ENCODE measurements at regions not wholly inside any gene's neighbourhood (a gene's known extent, or its start where the extent isn't known, plus 50 kb on each side); places are given as distances from the start of the nearest gene placed in this dataset.

DNA sequence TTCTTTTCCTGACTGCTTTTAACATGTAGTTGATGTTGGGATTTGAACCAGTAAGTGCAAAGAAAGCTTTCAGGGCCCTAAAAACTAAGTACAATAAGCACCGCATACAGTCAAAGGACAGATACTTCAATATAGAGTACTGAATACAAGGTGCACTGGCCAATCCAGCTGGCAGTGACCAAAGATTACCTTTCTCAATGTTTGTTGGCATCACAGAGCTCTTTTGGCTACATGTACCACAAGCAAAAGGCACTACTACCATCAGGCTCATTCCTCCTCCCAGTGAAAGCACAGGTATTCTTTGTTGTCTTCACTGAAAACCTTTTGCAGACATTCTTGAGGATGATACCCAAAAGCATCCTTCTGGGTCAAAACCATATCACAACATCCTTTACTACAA lies 65.2 kb upstream of the ZCCHC13 start:
- Histone ChIP-seq H2AK5ac (ENCODE audit: low read depth, low read length) (no peak overlapping the region), H3K9me3 (ENCODE audit: control insufficient read depth, insufficient read depth, low read length) (no peaks in the 10 kb centered on the region), H2BK20ac (ENCODE audit: low read depth, low read length) (no peak overlapping the region), H4K8ac (ENCODE audit: low read depth in 2 of 2, low read length in 2 of 2) (no peak overlapping the region), H3K27me3 (ENCODE audit: control insufficient read depth, insufficient read depth, low read length) (0 out of 2 replicates have a peak, but pooled peaks cover 2% of the 10 kb centered on the region), H3K36me3 (ENCODE audit: control insufficient read depth, insufficient read depth, low read length) (peaks cover 7% of the 10 kb centered on the region), H3K4me2 (ENCODE audit: low read depth, low read length) (no peak overlapping the region), H4K20me1 (ENCODE audit: insufficient read depth, low read length) (peaks cover 3% of the 10 kb centered on the region; the same call in 1 of the 2 replicates), H2AFZ (replicated peaks; ENCODE audit: low read length, poor library complexity) (no peak overlapping the region), H3K9me1 (ENCODE audit: insufficient read depth, low read length) (peaks cover 6% of the 10 kb centered on the region; the same call in 1 of the 2 replicates), H3K27ac (ENCODE audit: insufficient read depth, low read length) (no peak overlapping the region), H2BK120ac (ENCODE audit: low read depth, low read length) (no peak overlapping the region), H3K79me1 (ENCODE audit: low read depth in 1 of 2, low read length in 2 of 2) (peaks cover 13 to 15% of the 10 kb centered on the region in 2 experiments), H2AK9ac (replicated peaks; ENCODE audit: low read depth, low read length, poor library complexity) (no peak overlapping the region), H3K4me3 (ENCODE audit: insufficient read depth, low read depth, low read length) (no peak overlapping the region), H3K4ac (ENCODE audit: low read depth, low read length) (no peak overlapping the region), H3K14ac (replicated peaks; ENCODE audit: low read depth, low read length) (no peak overlapping the region), H4K5ac (ENCODE audit: low read depth, low read length) (no peak overlapping the region), H2BK15ac (ENCODE audit: low read depth, low read length) (no peak overlapping the region), H3K4me1 (ENCODE audit: control insufficient read depth, insufficient read depth, low read length) (peaks cover 6% of the 10 kb centered on the region), H2BK5ac (ENCODE audit: low read depth, low read length, poor library complexity, severe bottlenecking) (no peak overlapping the region), H4K91ac (ENCODE audit: insufficient read depth, low read depth, low read length) (no peak overlapping the region), H3K9ac (ENCODE audit: low read depth, low read length) (no peak overlapping the region), H3K23ac (ENCODE audit: low read depth, low read length) (no peak overlapping the region), H3K18ac (ENCODE audit: low read depth, low read length) (no peak overlapping the region), H3K56ac (ENCODE audit: extremely low read depth, insufficient read depth, low read length) (no peak overlapping the region)
- no peak for TF ChIP-seq FOS (IDR thresholded peaks at IDR 0.05; ENCODE audit: low read depth, low read length)
- TF ChIP-seq, protein P1, sequence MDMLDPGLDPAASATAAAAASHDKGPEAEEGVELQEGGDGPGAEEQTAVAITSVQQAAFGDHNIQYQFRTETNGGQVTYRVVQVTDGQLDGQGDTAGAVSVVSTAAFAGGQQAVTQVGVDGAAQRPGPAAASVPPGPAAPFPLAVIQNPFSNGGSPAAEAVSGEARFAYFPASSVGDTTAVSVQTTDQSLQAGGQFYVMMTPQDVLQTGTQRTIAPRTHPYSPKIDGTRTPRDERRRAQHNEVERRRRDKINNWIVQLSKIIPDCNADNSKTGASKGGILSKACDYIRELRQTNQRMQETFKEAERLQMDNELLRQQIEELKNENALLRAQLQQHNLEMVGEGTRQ (IDR thresholded peaks at IDR 0.05; ENCODE audit: low read depth, low read length): no peak
- TF ChIP-seq CHD1 (IDR thresholded peaks at IDR 0.05; ENCODE audit: low read depth, low read length): no peak
- TF ChIP-seq, protein P2, sequence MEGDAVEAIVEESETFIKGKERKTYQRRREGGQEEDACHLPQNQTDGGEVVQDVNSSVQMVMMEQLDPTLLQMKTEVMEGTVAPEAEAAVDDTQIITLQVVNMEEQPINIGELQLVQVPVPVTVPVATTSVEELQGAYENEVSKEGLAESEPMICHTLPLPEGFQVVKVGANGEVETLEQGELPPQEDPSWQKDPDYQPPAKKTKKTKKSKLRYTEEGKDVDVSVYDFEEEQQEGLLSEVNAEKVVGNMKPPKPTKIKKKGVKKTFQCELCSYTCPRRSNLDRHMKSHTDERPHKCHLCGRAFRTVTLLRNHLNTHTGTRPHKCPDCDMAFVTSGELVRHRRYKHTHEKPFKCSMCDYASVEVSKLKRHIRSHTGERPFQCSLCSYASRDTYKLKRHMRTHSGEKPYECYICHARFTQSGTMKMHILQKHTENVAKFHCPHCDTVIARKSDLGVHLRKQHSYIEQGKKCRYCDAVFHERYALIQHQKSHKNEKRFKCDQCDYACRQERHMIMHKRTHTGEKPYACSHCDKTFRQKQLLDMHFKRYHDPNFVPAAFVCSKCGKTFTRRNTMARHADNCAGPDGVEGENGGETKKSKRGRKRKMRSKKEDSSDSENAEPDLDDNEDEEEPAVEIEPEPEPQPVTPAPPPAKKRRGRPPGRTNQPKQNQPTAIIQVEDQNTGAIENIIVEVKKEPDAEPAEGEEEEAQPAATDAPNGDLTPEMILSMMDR (conservative IDR thresholded peaks at IDR 0.05; ENCODE audit: low read depth, low read length): no peak
- TF ChIP-seq RFX5 (IDR thresholded peaks at IDR 0.05; ENCODE audit: low read depth, low read length): no peak
- no peak for TF ChIP-seq RAD21 (IDR thresholded peaks at IDR 0.05; ENCODE audit: low read length)
- TF ChIP-seq MAZ (IDR thresholded peaks at IDR 0.05; ENCODE audit: borderline replicate concordance, low read depth, low read length): no peak
- no peak for TF ChIP-seq MXI1 (IDR thresholded peaks at IDR 0.05; ENCODE audit: borderline replicate concordance, low read depth, low read length)
- TF ChIP-seq CEBPB (IDR thresholded peaks at IDR 0.05; ENCODE audit: low read depth, low read length): no peak
- TF ChIP-seq SMC3 (IDR thresholded peaks at IDR 0.05; ENCODE audit: low read depth, low read length): no peak
- no peak for TF ChIP-seq NFE2L2 (IDR thresholded peaks at IDR 0.05; ENCODE audit: low read depth, low read length)
- TF ChIP-seq POLR2A (IDR thresholded peaks at IDR 0.05; ENCODE audit: low read depth, low read length): no peak
- no peak for TF ChIP-seq RCOR1 (IDR thresholded peaks at IDR 0.05; ENCODE audit: insufficient replicate concordance, low read length)
- intact Hi-C loops (cut with micrococcal nuclease) (loop anchor here (5.0 kb wide), 1 partner anchor 104 kb away; no protein-coding TSS in a partner anchor), dilution Hi-C loops (cut with HindIII; ENCODE audit: low sequenced_read_pairs, unreplicated experiment) (no loop called here), in situ Hi-C loops (cut with MboI; ENCODE audit: low sequenced_read_pairs) (no loop called here)
- ChIA-PET CTCF (no interaction called here), POLR2A (ENCODE audit: unreplicated experiment) (no interaction called here)
- BruUV-seq (replicated peaks): no TSS peak
- WGBS, 2 experiments (ENCODE audit: extremely low coverage in 2 of 2, insufficient read length in 1 of 2): no CpG with 5 or more reads among the region's 1 CpG
- DNase-seq (no peak), ATAC-seq (ENCODE audit: low read depth) (no peak)

Data from IMR-90 (cell line).